ENCODE measurements at regions not wholly inside any gene's neighbourhood (a gene's known extent, or its start where the extent isn't known, plus 50 kb on each side); places are given as distances from the start of the nearest gene placed in this dataset.
"Not testable (repeated sequence)": the region's sequence is repeated elsewhere in the genome, so short reads cannot be mapped to it uniquely, and the experiment has no call there.

GRCh38 chr2:7868836-7869235 is 813.0 kb upstream of the ID2 start:
- DNase-seq = no peak
- Histone ChIP-seq H3K27ac (no peak overlapping the region), H3K4me3 (no peak overlapping the region), H3K36me3 (no peaks in the 10 kb centered on the region), H3K4me1 (no peaks in the 10 kb centered on the region), H3K27me3 (no peaks in the 10 kb centered on the region), H3K9me3 (no peaks in the 10 kb centered on the region)
- intact Hi-C loops (cut with DNase I; ENCODE audit: low total_unique reads) = no loop called here
- in situ Hi-C loops (cut with MboI; ENCODE audit: low sequenced_read_pairs in 4 of 4) = no loop called here
- TF ChIP-seq POLR2A (IDR thresholded peaks at IDR 0.05) = no peak
- TF ChIP-seq CTCF (IDR thresholded peaks at IDR 0.05 in 4 of 5, conservative IDR thresholded peaks at IDR 0.05 in 1 of 5) = no peak
- no peak for ATAC-seq

GRCh38 chr2:7876445-7876844 is 805.4 kb upstream of the ID2 start:
- H3K27me3 ChIP-seq; ATAC-seq; H3K9me3 ChIP-seq; H3K4me1 ChIP-seq; intact Hi-C loops (cut with DNase I; ENCODE audit: low total_unique reads); H3K36me3 ChIP-seq; in situ Hi-C loops (cut with MboI; ENCODE audit: low sequenced_read_pairs in 4 of 4); DNase-seq; H3K4me3 ChIP-seq; H3K27ac ChIP-seq: not testable (repeated sequence)

GRCh38 chr2:7878266-7878665 is 803.6 kb upstream of the ID2 start:
- H3K4me1 ChIP-seq; in situ Hi-C loops (cut with MboI; ENCODE audit: low sequenced_read_pairs in 4 of 4); H3K4me3 ChIP-seq; ATAC-seq; H3K27ac ChIP-seq; H3K27me3 ChIP-seq; H3K9me3 ChIP-seq; DNase-seq; H3K36me3 ChIP-seq; intact Hi-C loops (cut with DNase I; ENCODE audit: low total_unique reads): not testable (repeated sequence)

- Histone ChIP-seq H3K27me3 (no peaks in the 10 kb centered on the region), H3K9me3 (no peaks in the 10 kb centered on the region), H3K27ac (no peak overlapping the region), H3K4me1 (no peaks in the 10 kb centered on the region), H3K36me3 (no peaks in the 10 kb centered on the region), H3K4me3 (no peak overlapping the region)
- TF ChIP-seq POLR2A (IDR thresholded peaks at IDR 0.05) (no peak), CTCF (IDR thresholded peaks at IDR 0.05 in 4 of 5, conservative IDR thresholded peaks at IDR 0.05 in 1 of 5) (no peak)
- intact Hi-C loops (cut with DNase I; ENCODE audit: low total_unique reads) = no loop called here
- no peak for DNase-seq
- in situ Hi-C loops (cut with MboI; ENCODE audit: low sequenced_read_pairs in 4 of 4) = no loop called here
- no peak for ATAC-seq
Measured at GRCh38 chr2:7878786-7879482, 802.9 kb upstream of the ID2 start.

- Histone ChIP-seq H3K4me3 (no peak overlapping the region), H3K9me3 (no peaks in the 10 kb centered on the region), H3K36me3 (no peaks in the 10 kb centered on the region), H3K27ac (no peak overlapping the region), H3K27me3 (no peaks in the 10 kb centered on the region), H3K4me1 (no peaks in the 10 kb centered on the region)
- intact Hi-C loops (cut with DNase I; ENCODE audit: low total_unique reads) = no loop called here
- DNase-seq (no peak), ATAC-seq (no peak)
- in situ Hi-C loops (cut with MboI; ENCODE audit: low sequenced_read_pairs in 4 of 4) = no loop called here
- TF ChIP-seq POLR2A (IDR thresholded peaks at IDR 0.05) (no peak), CTCF (IDR thresholded peaks at IDR 0.05 in 4 of 5, conservative IDR thresholded peaks at IDR 0.05 in 1 of 5) (no peak)
Measured at GRCh38 chr2:7879483-7879835, 802.4 kb upstream of the ID2 start.

- no peaks in the 10 kb centered on the region for H3K4me1 ChIP-seq
- H3K27me3 ChIP-seq = no peaks in the 10 kb centered on the region
- H3K9me3 ChIP-seq = no peaks in the 10 kb centered on the region
- TF ChIP-seq CTCF (IDR thresholded peaks at IDR 0.05 in 4 of 5, conservative IDR thresholded peaks at IDR 0.05 in 1 of 5) (no peak), POLR2A (IDR thresholded peaks at IDR 0.05) (no peak)
- intact Hi-C loops (cut with DNase I; ENCODE audit: low total_unique reads) (no loop called here), in situ Hi-C loops (cut with MboI; ENCODE audit: low sequenced_read_pairs in 4 of 4) (no loop called here)
- no peak overlapping the region for H3K27ac ChIP-seq
- DNase-seq (no peak), ATAC-seq (no peak)
- no peaks in the 10 kb centered on the region for H3K36me3 ChIP-seq
- H3K4me3 ChIP-seq = no peak overlapping the region
Measured at GRCh38 chr2:7880126-7880525, 801.7 kb upstream of the ID2 start.
